Hypothalamus (tissue), 51 donors: ENCODE measurements at regions not wholly inside any gene's neighbourhood (a gene's known extent, or its start where the extent isn't known, plus 50 kb on each side); places are given as distances from the start of the nearest gene placed in this dataset.

Experiments used
- DNase-seq, 51 donors: peaks; one replicate each; lab custom pipeline; 2025; lab: John Stamatoyannopoulos, UW

DNA sequence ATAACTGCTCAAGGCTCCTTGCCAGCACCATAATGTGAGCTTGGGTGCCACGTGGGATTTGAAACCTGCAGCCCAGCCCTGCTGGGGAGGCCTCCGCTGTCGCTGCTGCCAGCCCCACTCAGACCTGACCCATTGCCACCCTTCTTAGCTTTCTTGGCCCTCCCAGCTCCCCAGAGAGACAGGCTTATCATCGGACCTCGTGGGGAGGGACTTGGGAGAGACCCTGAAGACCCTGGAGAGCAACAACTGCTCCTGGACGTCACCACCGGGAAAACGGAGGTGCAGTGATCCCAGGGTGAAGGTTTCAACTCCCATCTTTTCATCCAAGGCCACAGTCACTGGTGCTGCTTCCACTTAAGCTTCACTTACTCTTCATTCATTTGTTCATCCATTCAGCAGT lies 596.1 kb downstream of the PTPRU start:
- DNase-seq, result no peak

DNA sequence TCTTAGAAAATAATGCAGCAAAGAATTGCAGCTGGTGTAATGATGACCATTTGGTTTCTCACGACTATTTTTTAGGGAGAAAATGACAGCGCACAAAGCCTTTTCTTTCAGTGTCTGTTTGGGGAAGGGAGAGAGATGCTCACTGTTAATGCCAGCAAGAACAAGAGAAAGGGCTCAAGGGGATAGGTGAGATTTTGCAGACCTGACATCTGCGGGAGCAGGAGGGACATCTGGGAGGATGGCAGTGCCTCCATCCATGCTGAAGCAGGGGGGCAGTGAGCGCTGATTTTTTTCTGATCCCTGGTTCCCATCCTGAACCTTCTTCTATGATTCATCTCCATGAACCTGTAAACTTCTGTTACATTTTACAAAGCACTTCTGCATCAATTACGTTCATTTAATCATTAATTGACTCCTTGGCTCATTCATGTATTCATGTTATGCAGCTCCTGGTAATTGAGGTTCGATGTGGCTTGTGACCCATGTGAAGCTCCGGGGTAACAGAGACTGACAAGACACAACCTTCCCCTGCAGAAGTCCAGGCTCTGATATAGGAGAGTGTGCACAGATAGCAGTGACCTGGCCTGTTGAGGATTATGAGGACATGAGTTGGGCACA lies 595.3 kb downstream of the PTPRU start:
- no peak for DNase-seq

DNA sequence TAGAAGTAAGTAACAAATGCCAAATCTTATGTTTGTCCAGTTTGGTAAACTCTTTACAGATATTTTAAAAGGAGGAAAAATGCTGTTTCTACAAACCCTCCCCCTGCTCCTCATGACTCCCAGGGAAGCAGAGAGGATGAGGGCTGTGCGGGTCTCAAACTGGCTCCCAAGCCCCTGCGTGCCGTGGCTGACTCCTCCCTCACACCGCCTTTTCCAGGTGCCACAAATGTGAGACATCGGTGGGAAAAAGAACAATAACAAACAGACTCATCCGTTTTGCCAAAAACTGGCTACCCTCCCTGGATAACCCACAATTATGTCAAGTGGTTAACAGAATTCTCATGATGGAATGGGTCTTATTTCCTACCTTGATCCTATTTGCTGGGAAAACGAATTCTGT lies 594.6 kb downstream of the PTPRU start:
- no peak for DNase-seq

DNA sequence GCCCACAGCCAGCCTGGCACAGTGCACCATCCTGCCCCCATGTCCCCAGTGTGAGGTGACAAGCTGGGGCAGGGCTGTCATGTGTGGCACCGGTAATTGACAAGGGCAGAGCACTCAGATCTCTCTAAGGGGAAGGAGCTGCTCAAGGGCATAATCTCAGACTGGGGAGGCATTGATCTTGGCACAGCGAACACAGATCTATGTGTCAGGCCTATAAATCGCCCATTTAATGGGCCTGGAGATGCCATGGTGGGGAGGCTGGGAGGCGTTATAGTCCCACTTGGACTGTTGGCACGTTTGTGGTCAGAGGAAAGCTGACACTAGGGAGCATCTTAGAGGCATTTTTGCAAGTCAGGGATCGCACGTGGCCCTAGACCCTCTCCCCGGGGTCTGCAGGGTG lies 594.1 kb downstream of the PTPRU start:
- DNase-seq, result no peak

DNA sequence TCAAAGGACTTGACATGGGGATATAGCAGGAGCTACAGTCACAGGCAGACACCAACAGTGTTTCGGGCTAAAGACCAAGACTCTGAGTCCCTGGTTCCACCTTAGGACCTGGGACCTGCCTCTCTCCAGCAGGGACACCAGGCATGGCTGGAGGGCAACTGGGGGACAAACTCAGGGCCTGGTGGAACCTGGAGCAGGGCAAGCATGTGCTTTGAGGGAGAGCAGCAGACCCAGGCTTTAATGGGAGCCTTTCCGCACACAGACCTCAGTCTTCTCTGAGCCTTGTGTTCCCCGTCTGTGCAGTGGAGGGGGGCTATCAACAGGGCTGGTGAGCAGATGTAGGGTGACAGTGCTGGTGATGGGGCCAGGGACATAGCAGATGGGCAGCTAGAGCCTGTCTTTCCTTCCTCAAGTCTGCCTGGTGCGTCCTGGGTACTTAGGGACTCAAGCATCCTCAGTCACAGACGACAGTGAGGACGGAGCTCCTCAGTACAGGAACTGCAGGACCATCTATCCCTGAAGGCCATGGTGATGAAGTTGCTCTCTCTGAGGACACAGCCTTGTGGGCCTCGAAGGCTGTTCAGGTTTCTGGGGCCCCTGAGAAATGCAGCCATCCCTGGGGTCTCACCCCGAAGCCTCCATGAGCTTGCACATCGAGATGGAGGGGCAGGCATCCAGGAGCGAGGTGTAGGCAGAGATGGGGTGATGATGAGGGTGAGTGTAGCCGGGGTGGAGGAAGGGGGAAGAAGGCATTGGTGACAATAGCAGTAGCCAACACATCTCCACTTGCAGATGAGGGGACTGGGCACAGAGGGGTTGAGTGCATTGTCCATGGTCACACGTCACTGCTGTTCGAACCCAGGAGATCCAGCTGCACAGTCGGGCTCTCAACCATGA lies 593.4 kb downstream of the PTPRU start:
- no peak for DNase-seq

DNA sequence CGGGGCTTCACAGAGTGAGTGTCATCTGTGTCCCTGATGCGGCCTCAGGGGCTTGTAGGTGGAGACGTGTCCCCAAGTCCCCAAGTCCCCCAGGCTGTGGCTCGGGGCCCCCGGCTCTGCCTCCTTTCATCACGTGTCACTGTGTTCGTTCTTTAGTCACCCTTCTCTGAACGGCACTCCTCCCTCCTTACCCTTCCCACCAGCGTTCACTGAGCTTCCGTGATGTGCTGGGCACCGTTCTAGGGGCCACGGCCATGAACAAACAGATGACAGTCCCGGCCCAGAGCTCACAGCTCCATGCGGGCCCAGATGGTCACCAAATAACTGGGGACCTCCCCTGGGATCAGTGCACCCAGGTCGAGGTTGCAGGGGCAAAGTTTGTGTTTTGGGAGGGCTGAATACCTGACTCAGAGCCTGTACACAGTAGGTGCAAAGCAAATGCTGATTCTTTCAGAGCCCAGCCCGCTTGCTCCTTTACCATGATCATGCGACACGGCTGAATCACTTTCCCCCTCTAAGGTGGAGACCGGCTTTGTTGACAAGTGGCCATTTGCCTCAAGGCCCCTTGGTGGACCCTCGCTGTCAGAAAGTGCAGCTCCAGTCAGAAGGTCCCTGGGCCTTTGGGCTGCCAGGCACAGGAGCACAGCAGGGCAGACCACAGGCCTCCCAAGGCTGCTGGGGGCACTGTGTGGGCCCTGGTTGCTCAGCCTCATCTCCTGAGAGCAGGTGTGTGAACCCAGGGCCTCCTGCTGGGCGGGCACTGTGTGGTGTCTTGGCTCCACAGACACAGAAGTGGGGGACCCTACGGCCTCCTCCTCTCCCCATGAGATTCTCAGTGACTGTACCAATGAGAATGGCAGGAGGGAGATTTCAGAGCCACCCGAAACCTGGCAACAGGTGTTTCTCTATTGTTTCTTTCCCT lies 592.5 kb downstream of the PTPRU start:
- DNase-seq, result no peak

DNA sequence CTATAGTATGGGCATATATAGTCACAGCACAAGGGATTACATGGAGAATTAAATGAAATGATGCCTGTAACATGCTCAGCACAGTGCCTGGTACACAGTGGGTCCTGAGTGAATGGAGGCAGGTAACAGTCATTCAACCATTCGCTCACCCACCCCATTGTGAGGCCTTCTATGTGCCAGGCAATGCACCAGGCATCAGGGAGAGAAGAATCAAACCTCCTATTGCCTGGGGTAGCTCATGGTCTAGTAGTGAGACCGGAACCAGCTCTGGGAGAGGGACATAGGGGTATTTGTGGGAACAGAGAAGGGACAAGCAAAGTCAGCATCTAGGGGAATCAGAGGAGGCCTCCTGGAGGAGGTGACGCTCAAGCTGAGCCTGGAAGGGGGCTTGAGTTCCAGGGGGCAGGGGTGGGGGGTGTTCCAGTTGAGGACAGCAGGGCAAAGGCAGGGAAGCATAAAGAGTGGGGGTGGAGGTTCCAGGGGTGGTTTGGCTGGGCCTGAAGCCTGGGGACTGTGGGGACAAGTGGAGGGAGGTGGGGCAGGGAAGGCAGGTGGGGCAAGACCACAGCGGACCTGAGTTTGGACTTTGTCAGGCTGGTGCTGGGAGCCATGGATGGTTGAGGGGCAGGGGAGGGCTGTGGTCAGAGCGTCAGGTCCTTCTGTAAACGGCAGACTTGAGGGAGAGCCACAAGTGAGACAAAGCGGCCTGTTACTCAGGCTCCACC lies 591.6 kb downstream of the PTPRU start:
- DNase-seq, result no peak

DNA sequence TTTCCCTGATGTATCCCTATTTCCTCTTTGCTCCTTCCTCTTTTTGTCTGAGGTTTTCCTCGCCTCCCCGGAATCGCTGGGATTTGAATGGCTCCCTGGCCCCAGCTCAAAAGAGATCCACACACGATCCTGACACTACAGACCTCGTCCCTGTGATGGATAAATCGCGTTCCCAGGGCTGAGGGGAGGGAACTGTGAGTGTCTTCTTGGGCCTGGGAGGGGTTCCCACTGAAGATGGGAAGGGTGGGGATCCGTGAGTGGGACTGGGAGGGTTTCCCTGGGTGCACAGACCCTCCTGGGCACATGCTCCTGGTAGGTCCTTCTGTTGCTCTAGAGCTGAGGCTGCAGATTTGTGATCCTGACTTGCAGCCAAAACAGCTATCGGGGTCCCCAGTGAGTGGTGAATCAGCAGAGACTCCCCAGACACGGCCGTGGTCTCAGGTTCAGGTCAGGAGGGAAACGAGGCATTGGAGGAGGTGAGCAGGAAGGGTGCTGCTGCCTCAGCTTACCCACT lies 591.0 kb downstream of the PTPRU start:
- DNase-seq, result no peak

DNA sequence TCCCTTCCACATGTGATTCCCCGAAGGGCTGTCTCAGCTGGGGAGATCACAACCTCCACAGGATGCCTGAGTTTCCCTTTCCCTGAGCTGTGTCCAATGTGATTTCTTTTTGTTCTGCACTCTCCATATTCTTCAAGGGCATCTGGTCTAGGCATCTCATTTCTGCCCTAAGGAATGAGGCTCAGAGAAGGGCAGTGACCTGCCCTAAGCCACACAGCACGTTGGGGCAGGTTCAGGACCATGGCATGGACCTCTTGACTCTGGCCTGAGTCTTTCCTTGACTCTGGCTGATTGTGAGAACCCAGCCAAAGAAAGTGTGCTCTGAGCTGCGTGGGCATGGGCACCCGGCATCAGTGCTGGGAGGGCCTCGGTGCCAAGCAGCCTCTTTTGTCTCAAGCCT lies 590.3 kb downstream of the PTPRU start:
- DNase-seq, result no peak

DNA sequence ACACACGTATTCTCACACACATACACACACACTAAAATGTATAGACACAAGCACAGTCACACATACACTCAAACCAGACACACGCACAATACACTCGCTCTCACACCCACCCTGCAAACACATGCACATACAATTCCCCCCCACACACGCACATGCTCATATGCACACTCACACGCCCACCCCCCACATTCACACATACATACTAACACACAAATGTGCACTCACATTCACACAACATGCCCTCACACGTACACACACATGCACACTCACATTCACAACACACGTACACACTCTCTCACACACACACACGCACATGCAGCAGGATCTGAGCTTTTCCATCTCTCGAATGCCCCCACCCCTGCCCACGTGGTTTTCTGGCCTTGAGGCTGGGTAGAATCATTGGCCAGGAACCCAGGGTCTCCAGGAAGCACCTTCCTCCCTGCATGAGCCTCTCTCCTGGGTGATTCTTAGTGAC lies 589.7 kb downstream of the PTPRU start:
- no peak for DNase-seq

DNA sequence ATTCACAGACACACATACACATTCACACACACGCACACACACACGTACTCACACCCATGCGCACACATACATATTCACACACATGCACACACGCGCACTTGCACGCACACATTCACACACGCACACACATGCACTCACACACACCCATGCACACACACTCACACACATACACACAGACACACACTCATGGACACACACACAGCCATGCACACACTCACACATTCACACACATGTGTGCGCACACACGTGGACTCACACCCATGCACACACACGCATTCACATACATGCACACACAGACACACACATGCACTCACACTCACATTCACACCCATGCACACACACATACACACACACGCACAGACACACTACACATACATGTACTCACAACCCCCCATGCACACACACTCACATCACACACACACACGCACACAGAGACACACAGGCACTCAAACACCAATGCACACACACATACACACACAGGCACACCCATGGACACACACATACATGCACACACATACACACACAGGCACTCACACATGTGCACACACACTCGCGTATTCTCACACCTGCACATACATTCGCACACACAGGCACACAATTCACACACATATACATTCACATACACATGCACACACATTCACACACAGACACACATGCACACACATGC lies 589.1 kb downstream of the PTPRU start:
- no peak for DNase-seq

DNA sequence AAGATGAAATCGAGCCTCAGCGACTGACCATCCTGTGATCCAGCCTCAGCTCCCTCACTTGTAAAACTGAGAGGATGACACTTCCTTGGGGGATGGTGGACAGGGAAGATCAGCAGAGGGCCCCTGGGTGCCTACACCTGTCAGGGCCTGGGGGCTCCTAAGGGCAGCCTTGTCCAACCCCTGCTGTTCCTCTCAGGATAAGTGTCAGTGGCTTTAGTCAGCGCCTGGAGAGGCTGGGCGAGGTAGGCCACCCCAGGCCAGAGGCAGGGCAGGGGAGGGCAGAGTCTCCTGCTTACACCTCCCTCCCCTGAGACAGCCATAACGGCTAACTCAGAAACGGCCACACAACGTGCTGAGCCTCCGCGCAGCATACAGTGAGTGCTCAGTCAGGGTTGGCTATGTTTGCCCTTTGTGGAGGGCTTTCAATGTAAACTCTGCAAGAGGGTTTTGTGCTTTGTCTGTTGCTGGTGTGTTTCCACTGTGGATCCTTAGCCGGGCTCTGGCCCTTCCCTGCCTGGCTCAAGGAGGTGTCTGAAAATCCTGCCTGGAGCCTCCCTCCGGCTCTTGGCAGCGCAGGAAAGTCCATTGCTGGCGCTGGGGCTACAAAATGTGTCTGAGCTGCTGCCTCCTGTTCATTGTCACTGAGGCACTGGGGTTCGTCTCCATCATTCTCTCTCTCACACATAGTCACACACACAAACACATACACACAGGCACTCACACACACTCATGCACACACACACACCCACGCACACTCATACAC lies 588.4 kb downstream of the PTPRU start:
- no peak for DNase-seq

DNA sequence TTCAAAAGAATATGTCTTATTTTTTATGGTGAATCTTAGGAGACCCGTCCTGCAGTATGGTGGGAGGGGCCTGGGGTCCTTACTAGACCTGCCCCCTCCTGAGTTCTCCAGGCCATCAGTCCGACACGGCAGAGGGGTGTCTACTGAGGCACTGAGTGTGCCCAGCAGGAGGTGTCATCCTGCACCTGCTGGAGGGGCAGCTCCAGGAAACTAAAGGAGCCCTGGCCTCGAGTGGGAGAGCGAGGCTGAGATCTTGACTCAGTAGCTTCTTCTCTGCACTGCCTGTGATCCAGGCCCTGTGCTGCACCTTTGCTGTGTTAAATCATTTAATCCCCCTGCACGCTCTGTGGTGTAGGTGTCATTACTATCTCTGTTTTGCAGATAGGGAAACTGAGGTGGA lies 587.7 kb downstream of the PTPRU start:
- DNase-seq, result no peak

DNA sequence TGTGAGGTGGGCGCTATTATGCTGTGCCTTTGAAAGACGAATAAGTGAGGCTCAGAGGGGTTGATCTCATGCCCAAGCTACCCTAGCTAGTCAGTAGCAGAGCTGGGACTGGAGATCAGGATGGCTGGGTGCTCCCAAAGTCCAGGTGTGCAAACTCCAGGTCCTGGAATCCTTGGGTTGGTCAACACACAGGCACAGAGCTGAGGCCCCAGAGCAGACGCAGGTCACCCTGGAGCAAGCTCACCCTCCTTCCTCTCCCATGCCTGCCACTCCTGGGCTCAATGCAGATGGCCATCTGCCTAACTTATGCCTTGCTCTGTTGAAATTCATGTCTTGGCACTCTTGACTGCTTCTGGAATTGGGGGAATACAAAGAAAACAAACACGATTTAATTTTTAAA lies 587.2 kb downstream of the PTPRU start:
- DNase-seq, result no peak

DNA sequence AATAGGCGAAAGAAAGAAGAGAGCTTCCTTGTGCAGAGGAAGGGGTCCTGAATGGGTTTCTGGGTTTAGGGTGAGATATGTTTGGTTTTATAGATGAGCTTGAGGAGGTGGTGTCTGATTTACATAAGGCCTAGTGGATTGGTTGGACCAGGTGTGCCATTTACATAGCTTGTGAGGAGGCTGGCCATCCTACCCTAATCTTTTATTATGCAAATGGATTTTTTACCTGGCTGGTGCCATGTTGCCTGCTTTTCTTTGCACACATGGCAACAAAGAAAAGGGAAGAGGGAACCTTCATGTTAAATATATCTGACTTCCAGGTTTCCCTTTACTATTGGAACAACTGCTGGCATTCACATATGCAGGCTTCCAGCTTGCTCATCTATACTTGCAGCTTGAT lies 585.3 kb downstream of the PTPRU start:
- no peak for DNase-seq

DNA sequence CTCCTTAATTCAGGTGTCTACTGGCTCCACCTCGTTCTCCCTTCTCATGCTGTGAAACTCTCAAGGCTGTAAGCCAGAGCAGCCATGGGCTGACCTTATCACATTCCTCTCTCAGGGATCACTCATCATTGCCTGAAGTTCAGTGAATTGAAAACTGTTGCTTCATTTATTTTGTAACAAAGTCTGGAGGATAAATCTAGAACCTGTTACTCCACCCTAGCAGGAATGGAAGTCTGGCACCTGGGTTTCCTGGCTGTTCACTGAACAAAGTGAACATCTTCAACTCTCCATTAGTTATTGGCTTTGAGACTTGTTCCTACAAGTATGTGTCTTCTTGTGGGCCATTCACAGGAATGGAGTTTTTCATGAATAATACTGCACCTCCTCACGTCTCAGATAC lies 584.1 kb downstream of the PTPRU start:
- no peak for DNase-seq

DNA sequence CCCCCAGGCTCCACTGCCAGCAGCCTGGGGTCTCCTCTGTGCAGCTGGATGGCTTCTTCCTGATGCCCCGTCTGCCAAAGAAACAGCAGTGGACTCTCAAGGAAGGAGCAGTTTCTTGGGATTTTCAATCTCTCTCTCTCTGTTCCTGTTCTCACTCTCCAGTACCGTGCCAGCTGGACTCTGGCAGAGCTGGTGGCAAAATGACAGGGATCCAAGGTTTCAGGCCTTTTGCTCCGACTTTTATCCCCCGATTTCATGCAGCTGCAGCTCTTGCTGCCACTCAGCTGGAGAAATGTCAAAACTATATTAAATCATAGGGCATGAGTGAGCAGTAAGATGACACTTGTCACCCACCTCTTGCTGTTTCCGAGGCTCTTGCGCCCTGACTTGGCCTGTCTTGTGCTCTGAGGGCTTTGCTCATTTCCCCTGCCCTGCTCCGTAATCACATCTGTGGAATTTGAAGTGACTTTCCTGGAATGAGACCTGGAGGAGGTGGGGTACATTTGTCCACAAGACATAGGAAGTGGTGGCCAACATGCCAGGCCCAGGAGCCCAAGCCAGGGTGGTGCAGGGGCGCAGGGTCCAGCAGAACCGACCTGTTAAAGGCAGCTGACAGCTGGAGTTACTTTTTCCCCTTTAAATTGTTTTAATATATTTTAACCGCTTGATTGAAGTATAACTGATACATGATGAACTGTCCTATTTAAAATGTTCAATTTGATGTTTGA lies 576.2 kb downstream of the PTPRU start:
- DNase-seq, result no peak

DNA sequence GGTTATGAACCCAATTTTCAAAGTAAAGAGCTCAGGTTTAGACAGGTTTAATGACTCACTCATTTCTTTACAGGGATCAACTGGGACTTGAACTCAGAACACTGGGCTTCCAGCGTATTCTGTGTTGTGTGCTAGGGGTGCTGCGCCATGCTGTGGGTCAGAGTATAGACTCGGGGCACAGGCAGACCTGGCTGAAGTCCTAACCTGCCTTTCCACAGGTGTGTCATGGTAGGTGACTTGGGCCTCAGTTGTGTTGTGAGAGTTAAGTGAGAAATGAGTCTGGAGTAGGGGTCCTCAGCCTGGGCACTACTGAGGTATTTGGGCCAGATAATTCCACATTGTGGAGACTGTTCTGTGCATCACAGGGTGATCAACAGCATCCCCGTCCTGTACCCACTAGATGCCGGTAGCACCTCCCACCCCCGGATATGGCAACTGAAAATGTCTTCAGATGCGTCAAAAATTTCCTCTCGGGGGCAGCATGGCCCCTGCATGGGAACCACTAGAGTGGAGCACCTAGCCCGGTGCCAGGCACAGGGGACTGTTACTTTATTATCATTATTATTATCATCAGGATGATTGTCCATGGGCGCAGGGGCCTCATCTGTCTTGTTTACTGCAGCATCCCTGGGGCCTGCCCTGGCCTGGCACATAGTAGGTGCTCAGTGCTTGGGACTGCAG lies 575.5 kb downstream of the PTPRU start:
- DNase-seq, result no peak
